Peyer's patch (tissue), 4 donors: ENCODE measurements at regions not wholly inside any gene's neighbourhood (a gene's known extent, or its start where the extent isn't known, plus 50 kb on each side); places are given as distances from the start of the nearest gene placed in this dataset.

Experiments used
- DNase-seq, 3 donors: peaks; one replicate each; pipeline ENCODE4 v3.0.0-alpha.2; 2017 to 2019
- H3K27ac ChIP-seq, 4 donors: fragments of 200-600 bp; sonication (generic); one replicate each; pipeline ENCODE4 v1.5.1; 2016 to 2019
- H3K27me3 ChIP-seq, 2 donors: fragments of 200-600 bp; sonication (generic); one replicate each; pipeline ENCODE4 v1.5.1; 2019
- H3K36me3 ChIP-seq, 3 donors: fragments of 200-600 bp; sonication (generic); one replicate each; pipeline ENCODE4 v1.5.1; 2016 to 2019
- H3K4me1 ChIP-seq, 4 donors: fragments of 200-600 bp; sonication (generic); one replicate each; pipeline ENCODE4 v1.5.1; 2016 to 2019
- H3K4me3 ChIP-seq, 4 donors: fragments of 200-600 bp; sonication (generic); 1 replicate in 3 of 4; 2 replicates in 1 of 4; pipeline ENCODE4 v1.5.1; 2016 to 2019; ENCODE audit warnings: mild to moderate bottlenecking in 1 of 4
- H3K9me3 ChIP-seq, 4 donors: fragments of 200-600 bp; sonication (generic); one replicate each; pipeline ENCODE4 v1.5.1; 2016 to 2019; ENCODE audit warnings: mild to moderate bottlenecking in 1 of 4
- CTCF ChIP-seq, 6 experiments: fragments of 450-650 bp in 4 of 6; fragments of 200-600 bp in 2 of 6; sonication (generic) in 1 of 6; IDR thresholded peaks; one replicate each; pipeline ENCODE4 v1.5.1; 2017 to 2019; ENCODE audit warnings: antibody characterized with exemption in 6 of 6, mild to moderate bottlenecking in 3 of 6, moderate library complexity in 1 of 6
- POLR2A ChIP-seq, 2 donors: fragments of 450-650 bp; IDR thresholded peaks; one replicate each; pipeline ENCODE4 v1.5.1; 2017; ENCODE audit warnings: antibody characterized with exemption in 2 of 2, mild to moderate bottlenecking in 2 of 2, moderate library complexity in 2 of 2

DNA sequence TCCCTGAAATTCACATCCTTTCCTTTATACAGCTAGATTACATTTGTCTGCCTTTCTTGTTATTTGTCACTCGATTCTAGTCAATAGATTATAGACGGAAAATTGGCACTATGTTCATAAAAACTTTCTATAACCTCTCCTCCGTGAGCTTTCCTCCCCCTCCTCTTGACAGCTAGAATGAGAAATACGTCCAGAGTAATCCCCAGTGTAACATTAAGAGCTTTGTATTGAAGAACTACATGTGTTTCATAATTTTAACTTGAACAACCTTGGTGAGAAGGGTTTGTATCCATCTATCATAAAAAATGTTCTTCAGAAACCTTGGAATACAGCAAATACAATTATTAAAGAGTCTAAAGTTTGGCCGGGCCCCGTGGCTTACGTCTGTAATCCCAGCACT lies 1707.4 kb downstream of the PCDH7 start:
- no peaks in the 10 kb centered on the region for H3K4me1 ChIP-seq
- no peak for TF ChIP-seq POLR2A (IDR thresholded peaks at IDR 0.05)
- TF ChIP-seq CTCF (IDR thresholded peaks at IDR 0.05) = no peak

DNA sequence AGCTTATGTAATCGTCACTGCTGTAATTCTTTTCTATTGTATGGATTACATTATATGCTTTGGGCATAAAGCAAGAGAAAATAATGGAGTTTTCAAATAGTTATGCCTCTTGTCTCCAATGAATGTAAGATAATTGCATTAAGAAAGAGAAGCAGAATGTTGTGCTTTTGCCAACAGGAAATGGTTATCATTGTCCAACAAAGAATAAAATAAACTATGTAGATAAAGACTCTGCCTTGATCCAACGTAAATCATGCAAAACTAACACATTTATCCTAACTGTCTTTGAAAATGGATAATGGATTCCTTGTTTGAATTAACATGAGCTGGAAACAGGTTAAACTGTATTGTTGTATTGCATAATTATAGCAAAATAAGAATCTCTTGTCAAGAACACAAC lies 1709.0 kb downstream of the PCDH7 start:
- no peaks in the 10 kb centered on the region for H3K9me3 ChIP-seq
- no peak overlapping the region for H3K27ac ChIP-seq
- H3K4me1 ChIP-seq = no peaks in the 10 kb centered on the region
- no peaks in the 10 kb centered on the region for H3K27me3 ChIP-seq
- TF ChIP-seq POLR2A (IDR thresholded peaks at IDR 0.05) (no peak), CTCF (IDR thresholded peaks at IDR 0.05) (no peak)
- no peak for DNase-seq
- no peaks in the 10 kb centered on the region for H3K36me3 ChIP-seq
- H3K4me3 ChIP-seq = no peak overlapping the region

More for the DNA sequence above, 1707.4 kb downstream of the PCDH7 start:
- Histone ChIP-seq H3K27me3 (no peaks in the 10 kb centered on the region), H3K9me3 (no peaks in the 10 kb centered on the region), H3K27ac (no peak overlapping the region), H3K4me3 (no peak overlapping the region), H3K36me3 (no peaks in the 10 kb centered on the region)
- DNase-seq = no peak

- no peaks in the 10 kb centered on the region for H3K27me3 ChIP-seq
- no peaks in the 10 kb centered on the region for H3K36me3 ChIP-seq
- H3K4me3 ChIP-seq = no peak overlapping the region
- H3K9me3 ChIP-seq = no peaks in the 10 kb centered on the region
- DNase-seq = no peak
- no peaks in the 10 kb centered on the region for H3K4me1 ChIP-seq
- no peak overlapping the region for H3K27ac ChIP-seq
- no peak for TF ChIP-seq CTCF (IDR thresholded peaks at IDR 0.05)
Observed at GRCh38 chr4:32435308-32435707, 1715.1 kb downstream of the PCDH7 start.

- no peaks in the 10 kb centered on the region for H3K27me3 ChIP-seq
- TF ChIP-seq CTCF (IDR thresholded peaks at IDR 0.05) (no peak), POLR2A (IDR thresholded peaks at IDR 0.05) (no peak)
- H3K4me3 ChIP-seq = no peak overlapping the region
- H3K36me3 ChIP-seq = no peaks in the 10 kb centered on the region
- H3K27ac ChIP-seq = no peak overlapping the region
- no peaks in the 10 kb centered on the region for H3K4me1 ChIP-seq
- DNase-seq = no peak
- no peaks in the 10 kb centered on the region for H3K9me3 ChIP-seq
Observed at GRCh38 chr4:32436816-32437215, 1716.6 kb downstream of the PCDH7 start.

DNA sequence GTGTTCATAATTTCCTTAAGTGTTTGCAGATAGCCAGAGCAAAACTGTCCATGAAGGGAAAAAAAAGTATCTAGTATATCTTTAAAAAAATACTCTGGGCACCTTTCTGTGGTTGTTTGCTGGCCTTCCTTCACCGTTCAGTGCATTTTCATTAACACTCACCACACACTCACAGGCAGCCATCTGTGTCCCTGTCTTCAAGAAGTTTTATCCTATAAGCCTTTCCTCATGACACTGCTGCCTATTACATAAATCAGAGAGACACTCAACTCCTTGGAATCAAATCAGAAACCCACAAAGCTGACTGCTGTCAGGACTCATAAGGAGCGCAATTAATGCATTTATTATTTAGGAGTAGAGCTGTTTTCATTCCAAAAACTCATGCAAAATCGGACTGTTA lies 1720.2 kb downstream of the PCDH7 start:
- TF ChIP-seq POLR2A (IDR thresholded peaks at IDR 0.05) = no peak
- no peak for TF ChIP-seq CTCF (IDR thresholded peaks at IDR 0.05)
- no peak overlapping the region for H3K4me3 ChIP-seq
- DNase-seq = no peak
- no peaks in the 10 kb centered on the region for H3K27me3 ChIP-seq
- no peaks in the 10 kb centered on the region for H3K9me3 ChIP-seq
- no peak overlapping the region for H3K27ac ChIP-seq
- no peaks in the 10 kb centered on the region for H3K36me3 ChIP-seq
- no peaks in the 10 kb centered on the region for H3K4me1 ChIP-seq

DNA sequence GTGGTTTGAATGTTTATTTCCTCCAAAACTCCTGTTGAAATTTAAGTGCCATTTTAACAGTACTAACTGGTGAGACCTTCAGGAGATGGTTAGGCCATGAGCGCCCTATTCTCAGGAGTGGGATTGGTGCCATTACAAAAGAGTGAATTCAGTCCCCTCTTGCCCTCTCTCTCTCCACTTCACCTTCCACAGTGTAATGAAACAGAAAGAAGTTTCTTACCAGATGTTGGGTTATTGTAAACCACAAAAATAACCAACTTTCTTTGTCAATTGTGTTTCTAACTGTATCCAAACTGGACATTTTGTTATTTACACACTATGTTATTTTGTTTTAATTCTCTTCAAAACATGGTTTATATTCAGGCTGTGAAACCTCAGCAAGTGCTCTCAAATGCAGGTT lies 1734.3 kb downstream of the PCDH7 start:
- H3K9me3 ChIP-seq = no peaks in the 10 kb centered on the region
- peaks cover 0 to 3% (median 0%) of the 10 kb centered on the region in 4 donors for H3K4me1 ChIP-seq
- no peak for DNase-seq
- no peak overlapping the region for H3K27ac ChIP-seq
- no peak for TF ChIP-seq POLR2A (IDR thresholded peaks at IDR 0.05)
- TF ChIP-seq CTCF (IDR thresholded peaks at IDR 0.05) = no peak
- no peaks in the 10 kb centered on the region for H3K36me3 ChIP-seq
- H3K4me3 ChIP-seq = no peak overlapping the region
- no peaks in the 10 kb centered on the region for H3K27me3 ChIP-seq
